GM12878 (cell line): ENCODE measurements at regions not wholly inside any gene's neighbourhood (a gene's known extent, or its start where the extent isn't known, plus 50 kb on each side); places are given as distances from the start of the nearest gene placed in this dataset.

Source experiments
- ATAC-seq: fragments of 200-7000 bp; cut with Tn5 transposase; 3 replicates; pipeline ENCODE4 v1.9.1; 2020; ENCODE audit warnings: mild to moderate bottlenecking, moderate library complexity
- BruUV-seq: library from RNA; stranded (reverse); fragments of 400-500 nt; replicated peaks from 2 replicates; lab custom pipeline; 2021; lab: Mats Ljungman, UMichigan
- CTCF ChIA-PET: fragments of 300-600 bp; sonication (Branson Sonifier 250); formaldehyde crosslinking; extraction: SDS; loops from one replicate; lab custom pipeline; 2021; ENCODE audit warnings: inconsistent platforms; lab: Yijun Ruan, JAX
- POLR2A ChIA-PET: fragments of 350-600 bp; formaldehyde crosslinking; extraction: SDS; loops from one replicate; lab custom pipeline; 2021; ENCODE audit warnings: inconsistent platforms; lab: Charles Lee
- RAD21 ChIA-PET: fragments of 300-600 bp; sonication (Branson Sonifier 250); formaldehyde crosslinking; loops from one replicate; lab custom pipeline; 2023; ENCODE audit warnings: antibody characterized with exemption; ENCODE audit not compliant: unreplicated experiment; lab: Charles Lee
- SMC1A ChIA-PET: fragments of 300-600 bp; sonication (Branson Sonifier 250); formaldehyde crosslinking; loops from one replicate; lab custom pipeline; 2023; ENCODE audit not compliant: unreplicated experiment, uncharacterized antibody; lab: Charles Lee
- DNase-seq: peaks from one replicate; pipeline ENCODE4 v3.0.0-alpha.2; 2011; ENCODE audit warnings: low read depth, low spot score
- FAIRE-seq: peaks from 3 replicates; lab custom pipeline; 2011; peaks lifted over from hg19 to GRCh38; lab: Jason Lieb, UNC
- H2AFZ ChIP-seq: 2 replicates; pipeline ENCODE4 v1.6.0; 2011; ENCODE audit warnings: low read depth, low read length, control low read depth; ENCODE audit not compliant: control insufficient read depth
- H3K27ac ChIP-seq: 2 replicates; pipeline ENCODE4 v1.5.1; 2011; ENCODE audit warnings: control low read depth; ENCODE audit not compliant: control insufficient read depth, insufficient read depth
- H3K27me3 ChIP-seq, 2 experiments: replicated peaks in 1 of 2; 2 replicates each; pipeline versions ENCODE4 v1.6.0 to v1.6.1; 2011; ENCODE audit warnings: low read length in 1 of 2; ENCODE audit not compliant: control insufficient read depth in 2 of 2, insufficient read depth in 2 of 2
- H3K36me3 ChIP-seq, 2 experiments: 2 replicates each; pipeline ENCODE4 v1.5.1; 2011; ENCODE audit warnings: low read length in 1 of 2; ENCODE audit not compliant: control insufficient read depth in 2 of 2, insufficient read depth in 2 of 2
- H3K4me1 ChIP-seq: 2 replicates; pipeline ENCODE4 v1.6.1; 2011; ENCODE audit warnings: mild to moderate bottlenecking, low read length, moderate library complexity, mixed read lengths; ENCODE audit not compliant: control insufficient read depth, insufficient read depth
- H3K4me2 ChIP-seq: 2 replicates; pipeline ENCODE4 v1.6.0; 2011; ENCODE audit warnings: control low read depth; ENCODE audit not compliant: control insufficient read depth, insufficient read depth
- H3K4me3 ChIP-seq: fragments of 200-600 bp; sonication (generic); 2 replicates; pipeline ENCODE4 v1.5.1; 2016
- H3K79me2 ChIP-seq: 2 replicates; pipeline ENCODE4 v1.6.0; 2011; ENCODE audit warnings: low read length; ENCODE audit not compliant: control insufficient read depth, insufficient read depth
- H3K9ac ChIP-seq: 2 replicates; pipeline ENCODE4 v1.8.0; 2011; ENCODE audit warnings: low read length, control low read depth, mixed read lengths; ENCODE audit not compliant: control insufficient read depth, insufficient read depth
- H3K9me3 ChIP-seq: replicated peaks from 3 replicates; pipeline ENCODE4 v1.5.1; 2011; ENCODE audit warnings: mild to moderate bottlenecking, low read length; ENCODE audit not compliant: control insufficient read depth, insufficient read depth
- H4K20me1 ChIP-seq: 2 replicates; pipeline ENCODE4 v1.6.0; 2011; ENCODE audit not compliant: control insufficient read depth, insufficient read depth
- CHD4 ChIP-seq: fragments of 200-600 bp; sonication (generic); IDR thresholded peaks from 2 replicates; pipeline ENCODE4 v1.6.1; 2016; ENCODE audit warnings: mild to moderate bottlenecking
- E2F4 ChIP-seq: IDR thresholded peaks from 2 replicates; pipeline ENCODE4 v1.6.1; 2012; ENCODE audit warnings: low read depth, low read length, improper control_type of control experiment
- E4F1 ChIP-seq: fragments of 450-650 bp; IDR thresholded peaks from 2 replicates; pipeline ENCODE4 v1.6.1; 2018; ENCODE audit warnings: borderline replicate concordance, mild to moderate bottlenecking; ENCODE audit not compliant: partially characterized antibody
- HDAC6 ChIP-seq: fragments of 200-600 bp; sonication (generic); IDR thresholded peaks from one replicate; pipeline ENCODE4 v1.8.0; 2017; ENCODE audit warnings: antibody characterized with exemption; ENCODE audit not compliant: unreplicated experiment
- IKZF2 ChIP-seq, 2 experiments: fragments of 450-650 bp; IDR thresholded peaks; 2 replicates each; pipeline ENCODE4 v1.6.1; 2017; ENCODE audit warnings: mild to moderate bottlenecking in 2 of 2, moderate library complexity in 2 of 2
- IRF5 ChIP-seq: fragments of 450-650 bp; IDR thresholded peaks from 2 replicates; pipeline ENCODE4 v1.6.1; 2017; ENCODE audit warnings: borderline replicate concordance
- MEF2A ChIP-seq: IDR thresholded peaks from 2 replicates; pipeline ENCODE4 v1.6.1; 2011; ENCODE audit warnings: low read depth, mild to moderate bottlenecking, low read length, moderate library complexity; ENCODE audit not compliant: insufficient read depth
- MTA3 ChIP-seq: IDR thresholded peaks from 2 replicates; pipeline ENCODE4 v1.6.1; 2012; ENCODE audit warnings: low read length, inconsistent platforms, borderline replicate concordance
- MYC ChIP-seq: IDR thresholded peaks from 2 replicates; pipeline ENCODE4 v1.6.1; 2011; ENCODE audit warnings: mild to moderate bottlenecking, low read length, moderate library complexity, inconsistent platforms; ENCODE audit not compliant: insufficient read depth, insufficient replicate concordance, insufficient read length, severe bottlenecking
- NFYA ChIP-seq: IDR thresholded peaks from 2 replicates; pipeline ENCODE4 v1.6.1; 2011; ENCODE audit warnings: low read depth, mild to moderate bottlenecking, low read length, improper control_type of control experiment, borderline replicate concordance
- PRDM15 ChIP-seq: fragments of 450-650 bp; formaldehyde crosslinking; IDR thresholded peaks from 2 replicates; pipeline ENCODE4 v1.4.0; 2020; ENCODE audit warnings: mild to moderate bottlenecking, moderate library complexity
- SP1 ChIP-seq: IDR thresholded peaks from one replicate; pipeline ENCODE4 v1.6.1; 2011; ENCODE audit warnings: low read depth, low read length
- SPI1 ChIP-seq: IDR thresholded peaks from 2 replicates; pipeline ENCODE4 v1.6.1; 2011; ENCODE audit warnings: low read depth, mild to moderate bottlenecking, low read length, moderate library complexity, borderline replicate concordance; ENCODE audit not compliant: insufficient read depth
- ZBED1 ChIP-seq: IDR thresholded peaks from 2 replicates; pipeline ENCODE4 v1.6.1; 2016; ENCODE audit warnings: borderline replicate concordance
- WGBS: methylation state at CpG from one replicate; pipeline ENCODE4 v1.1.6; 2016; ENCODE audit warnings: low lambda C conversion rate; ENCODE audit not compliant: insufficient replicate concordance, insufficient coverage; ENCODE audit errors: missing lambda C conversion rate; 5-methylcytosine and 5-hydroxymethylcytosine counted together
- in situ Hi-C: fragments of 300-500 bp; cut with MboI; formaldehyde crosslinking; loops from 9 replicates; pipeline ENCODE4 v1.14.3; 2018; ENCODE audit warnings: mixed read lengths
- intact Hi-C: fragments of 100-400 bp; cut with micrococcal nuclease; formaldehyde crosslinking; loops from one replicate; pipeline ENCODE4 v1.14.2; 2022; ENCODE audit not compliant: unreplicated experiment

- no peak for ATAC-seq
- no peaks in the 10 kb centered on the region for H3K4me1 ChIP-seq
- no peaks in the 10 kb centered on the region for H3K9me3 ChIP-seq
- H3K27ac ChIP-seq: no peak overlapping the region
- DNase-seq: no peak
- 35% methylated on average over 3 of the region's 3 CpGs for WGBS
- POLR2A ChIA-PET: no interaction called here
- H3K27me3 ChIP-seq: no peaks in the 10 kb centered on the region
- no TSS peak for BruUV-seq
- no peak overlapping the region for H3K4me3 ChIP-seq
- no peak overlapping the region for H3K9ac ChIP-seq
- H3K79me2 ChIP-seq: no peaks in the 10 kb centered on the region
- no peak for FAIRE-seq
- CTCF ChIA-PET: interaction anchor here (0.6 kb wide), 1 partner anchor 58 kb away, joined by 3 read pairs; no protein-coding TSS in a partner anchor
- H3K4me2 ChIP-seq: no peak overlapping the region
- H3K36me3 ChIP-seq: no peaks in the 10 kb centered on the region
- SMC1A ChIA-PET: no interaction called here
- in situ Hi-C loops (no loop called here), intact Hi-C loops (no loop called here)
- H2AFZ ChIP-seq: no peak overlapping the region
- RAD21 ChIA-PET: no interaction called here
- no peaks in the 10 kb centered on the region for H4K20me1 ChIP-seq
- TF ChIP-seq IRF5: no peak
- no peak for TF ChIP-seq ZBED1
- TF ChIP-seq HDAC6: no peak
- TF ChIP-seq IKZF2 (IDR thresholded peaks at IDR 0.05): no peak
- no peak for TF ChIP-seq MEF2A
- TF ChIP-seq MYC: no peak
- TF ChIP-seq CHD4: no peak
- TF ChIP-seq MTA3: no peak
- no peak for TF ChIP-seq SPI1
- TF ChIP-seq NFYA: no peak
- no peak for TF ChIP-seq PRDM15 (CRISPR knock-in tag)
- TF ChIP-seq E2F4: no peak
- no peak for TF ChIP-seq E4F1
- TF ChIP-seq SP1: no peak
These were observed 495.8 kb downstream of the NTRK3 start for GRCh38 chr15:87760547-87761314.
